ENCODE measurements at regions not wholly inside any gene's neighbourhood (a gene's known extent, or its start where the extent isn't known, plus 50 kb on each side); places are given as distances from the start of the nearest gene placed in this dataset.
"Not testable (repeated sequence)": the region's sequence is repeated elsewhere in the genome, so short reads cannot be mapped to it uniquely, and the experiment has no call there.

- Mint-ChIP-seq H3K27ac (ENCODE audit: unreplicated experiment) (no peak overlapping the region), H3K27me3 (ENCODE audit: low read depth) (no peaks in the 10 kb centered on the region), H3K4me3 (no peak overlapping the region), H3K4me1 (no peaks in the 10 kb centered on the region), H3K9me3 (peaks cover 6% of the 10 kb centered on the region), H3K36me3 (ENCODE audit: low read depth) (no peaks in the 10 kb centered on the region)
- no peak for DNase-seq (ENCODE audit: low read depth, low spot score)
- TF ChIP-seq, protein P1, sequence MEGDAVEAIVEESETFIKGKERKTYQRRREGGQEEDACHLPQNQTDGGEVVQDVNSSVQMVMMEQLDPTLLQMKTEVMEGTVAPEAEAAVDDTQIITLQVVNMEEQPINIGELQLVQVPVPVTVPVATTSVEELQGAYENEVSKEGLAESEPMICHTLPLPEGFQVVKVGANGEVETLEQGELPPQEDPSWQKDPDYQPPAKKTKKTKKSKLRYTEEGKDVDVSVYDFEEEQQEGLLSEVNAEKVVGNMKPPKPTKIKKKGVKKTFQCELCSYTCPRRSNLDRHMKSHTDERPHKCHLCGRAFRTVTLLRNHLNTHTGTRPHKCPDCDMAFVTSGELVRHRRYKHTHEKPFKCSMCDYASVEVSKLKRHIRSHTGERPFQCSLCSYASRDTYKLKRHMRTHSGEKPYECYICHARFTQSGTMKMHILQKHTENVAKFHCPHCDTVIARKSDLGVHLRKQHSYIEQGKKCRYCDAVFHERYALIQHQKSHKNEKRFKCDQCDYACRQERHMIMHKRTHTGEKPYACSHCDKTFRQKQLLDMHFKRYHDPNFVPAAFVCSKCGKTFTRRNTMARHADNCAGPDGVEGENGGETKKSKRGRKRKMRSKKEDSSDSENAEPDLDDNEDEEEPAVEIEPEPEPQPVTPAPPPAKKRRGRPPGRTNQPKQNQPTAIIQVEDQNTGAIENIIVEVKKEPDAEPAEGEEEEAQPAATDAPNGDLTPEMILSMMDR (conservative IDR thresholded peaks at IDR 0.05) = no peak
Observed at GRCh38 chrX:107374132-107374531, 75.3 kb upstream of the FRMPD3 start.

- H3K4me1 Mint-ChIP-seq = no peaks in the 10 kb centered on the region
- H3K9me3 Mint-ChIP-seq = peaks cover 6% of the 10 kb centered on the region
- H3K36me3 Mint-ChIP-seq (ENCODE audit: low read depth) = no peaks in the 10 kb centered on the region
- no peak for DNase-seq (ENCODE audit: low read depth, low spot score)
- H3K27me3 Mint-ChIP-seq (ENCODE audit: low read depth) = no peaks in the 10 kb centered on the region
- TF ChIP-seq, protein P1 (conservative IDR thresholded peaks at IDR 0.05) = no peak
- no peak overlapping the region for H3K27ac Mint-ChIP-seq (ENCODE audit: unreplicated experiment)
- no peak overlapping the region for H3K4me3 Mint-ChIP-seq
Observed at GRCh38 chrX:107374831-107375230, 74.6 kb upstream of the FRMPD3 start.

- H3K27ac Mint-ChIP-seq (ENCODE audit: unreplicated experiment); H3K4me3 Mint-ChIP-seq; H3K27me3 Mint-ChIP-seq (ENCODE audit: low read depth); H3K4me1 Mint-ChIP-seq; DNase-seq (ENCODE audit: low read depth, low spot score); H3K36me3 Mint-ChIP-seq (ENCODE audit: low read depth); H3K9me3 Mint-ChIP-seq: not testable (repeated sequence)
Observed at GRCh38 chrX:107376186-107376585, 73.3 kb upstream of the FRMPD3 start.

DNA sequence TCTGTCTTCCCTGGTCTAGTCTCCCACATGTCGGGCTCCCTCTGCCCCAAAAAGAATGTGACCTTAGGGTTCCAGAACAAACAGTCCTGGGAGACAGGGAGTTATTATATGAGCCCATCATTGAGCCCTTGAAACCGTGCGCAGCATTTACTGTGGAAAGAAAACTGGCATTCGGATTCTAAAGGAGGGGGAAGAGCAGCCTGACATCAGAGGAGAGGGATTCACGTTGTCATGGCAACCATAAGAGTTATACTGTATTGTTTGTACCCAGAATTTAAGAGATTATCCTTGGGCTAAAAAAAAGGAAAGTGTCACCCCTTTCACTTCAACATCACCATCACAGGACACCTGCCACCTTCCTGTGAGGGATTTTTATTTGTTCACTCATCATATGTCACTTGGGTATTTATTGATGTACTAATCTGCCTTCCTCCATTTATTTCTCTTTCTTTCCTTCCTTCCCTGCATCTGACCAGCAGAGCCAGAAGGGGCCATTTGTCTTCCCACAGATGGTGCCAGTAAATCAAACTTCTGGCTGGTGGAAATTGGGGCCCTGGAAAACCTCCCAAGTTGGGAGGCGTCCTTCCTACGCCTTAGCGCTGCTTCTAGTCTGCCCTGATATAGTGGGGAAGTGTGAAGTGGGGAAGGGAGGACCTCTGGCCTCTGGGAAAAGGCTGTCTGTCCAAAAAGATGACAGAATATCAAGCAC is 64.9 kb upstream of the FRMPD3 start:
- TF ChIP-seq, protein P1 (conservative IDR thresholded peaks at IDR 0.05) = no peak
- peaks cover 5% of the 10 kb centered on the region for H3K9me3 Mint-ChIP-seq
- H3K27ac Mint-ChIP-seq (ENCODE audit: unreplicated experiment) = no peak overlapping the region
- no peaks in the 10 kb centered on the region for H3K4me1 Mint-ChIP-seq
- peaks cover 2% of the 10 kb centered on the region for H3K27me3 Mint-ChIP-seq (ENCODE audit: low read depth)
- peaks cover 3% of the 10 kb centered on the region for H3K36me3 Mint-ChIP-seq (ENCODE audit: low read depth)
- H3K4me3 Mint-ChIP-seq = no peak overlapping the region
- DNase-seq (ENCODE audit: low read depth, low spot score) = no peak

DNA sequence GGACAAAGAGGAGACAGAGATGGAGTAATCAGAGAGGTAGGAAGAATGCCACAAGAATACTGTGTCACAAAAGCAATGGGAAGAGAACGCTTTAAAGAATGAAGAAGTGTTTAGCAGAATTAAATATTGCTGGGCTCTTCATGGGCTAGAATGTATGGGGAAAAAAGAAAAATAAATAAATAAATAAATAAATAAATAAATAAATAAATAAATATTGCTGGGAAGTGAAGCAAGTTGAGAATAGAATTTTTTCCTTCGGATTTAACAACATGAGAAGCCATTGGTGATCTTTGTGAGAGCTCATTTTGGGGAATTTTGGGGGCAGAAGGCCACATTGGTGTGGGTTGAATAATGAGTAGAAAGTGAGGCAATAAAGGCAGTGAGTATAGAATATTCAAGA is 59.7 kb upstream of the FRMPD3 start:
- Mint-ChIP-seq H3K36me3 (ENCODE audit: low read depth) (peaks cover 3% of the 10 kb centered on the region), H3K4me1 (no peaks in the 10 kb centered on the region), H3K27ac (ENCODE audit: unreplicated experiment) (no peak overlapping the region), H3K27me3 (ENCODE audit: low read depth) (peaks cover 2% of the 10 kb centered on the region), H3K4me3 (no peak overlapping the region), H3K9me3 (peaks cover 20% of the 10 kb centered on the region)
- DNase-seq (ENCODE audit: low read depth, low spot score) = no peak
- TF ChIP-seq, protein P1 (conservative IDR thresholded peaks at IDR 0.05) = no peak

DNA sequence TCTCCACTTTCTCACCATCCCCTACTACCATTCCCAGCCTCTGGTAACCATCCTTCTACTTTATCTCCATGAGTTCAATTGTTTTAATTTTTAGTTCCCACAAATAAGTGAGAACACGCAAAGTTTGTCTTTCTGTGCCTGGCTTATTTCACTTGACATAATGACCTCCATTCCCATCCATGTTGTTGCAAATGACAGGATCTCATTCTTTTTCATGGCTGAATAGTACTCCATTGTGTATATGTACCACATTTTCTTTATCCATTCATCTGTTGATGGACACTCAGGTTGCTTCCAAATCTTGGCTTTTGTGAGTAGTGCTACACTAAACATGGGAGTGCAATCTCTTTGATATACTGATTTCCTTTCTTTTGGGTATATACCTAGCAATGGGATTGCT is 55.8 kb upstream of the FRMPD3 start:
- H3K27me3 Mint-ChIP-seq (ENCODE audit: low read depth); H3K4me1 Mint-ChIP-seq; H3K27ac Mint-ChIP-seq (ENCODE audit: unreplicated experiment); DNase-seq (ENCODE audit: low read depth, low spot score); H3K36me3 Mint-ChIP-seq (ENCODE audit: low read depth); H3K4me3 Mint-ChIP-seq: not testable (repeated sequence)
- peaks cover 23% of the 10 kb centered on the region for H3K9me3 Mint-ChIP-seq
